ENCODE measurements at regions not wholly inside any gene's neighbourhood (a gene's known extent, or its start where the extent isn't known, plus 50 kb on each side); places are given as distances from the start of the nearest gene placed in this dataset.
"Not testable (repeated sequence)": the region's sequence is repeated elsewhere in the genome, so short reads cannot be mapped to it uniquely, and the experiment has no call there.

DNA sequence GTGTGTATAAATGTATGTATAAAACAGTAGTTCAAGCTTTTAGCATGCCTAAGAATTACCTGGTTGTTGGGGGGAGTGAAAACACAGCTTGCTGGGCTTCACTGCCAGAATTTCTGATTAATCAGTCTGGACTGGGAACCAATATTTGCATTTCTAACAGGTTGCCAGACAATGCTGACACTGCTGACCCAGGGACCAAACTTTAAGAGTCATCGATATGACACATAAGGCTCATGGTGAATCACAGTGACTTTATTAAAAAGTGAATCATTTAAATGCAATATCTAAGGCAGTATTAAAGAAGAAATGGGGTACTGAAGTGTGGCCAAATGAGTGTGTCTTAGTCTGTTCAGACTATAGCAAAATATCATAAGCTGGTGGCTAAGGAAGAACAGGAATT is 195.9 kb upstream of the DTNA start:
- Histone ChIP-seq H3K9me3 (no peaks in the 10 kb centered on the region), H3K27me3 (no peaks in the 10 kb centered on the region), H3K4me1 (ENCODE audit: control insufficient read depth in 1 of 2, insufficient read depth in 1 of 2, low read depth in 1 of 2, low read length in 1 of 2) (no peaks in the 10 kb centered on the region), H3K36me3 (no peaks in the 10 kb centered on the region), H3K4me3 (ENCODE audit: low read depth in 1 of 2, low read length in 1 of 2) (no peak overlapping the region), H3K27ac (no peak overlapping the region)
- TF ChIP-seq CTCF (IDR thresholded peaks at IDR 0.05), result no peak

DNA sequence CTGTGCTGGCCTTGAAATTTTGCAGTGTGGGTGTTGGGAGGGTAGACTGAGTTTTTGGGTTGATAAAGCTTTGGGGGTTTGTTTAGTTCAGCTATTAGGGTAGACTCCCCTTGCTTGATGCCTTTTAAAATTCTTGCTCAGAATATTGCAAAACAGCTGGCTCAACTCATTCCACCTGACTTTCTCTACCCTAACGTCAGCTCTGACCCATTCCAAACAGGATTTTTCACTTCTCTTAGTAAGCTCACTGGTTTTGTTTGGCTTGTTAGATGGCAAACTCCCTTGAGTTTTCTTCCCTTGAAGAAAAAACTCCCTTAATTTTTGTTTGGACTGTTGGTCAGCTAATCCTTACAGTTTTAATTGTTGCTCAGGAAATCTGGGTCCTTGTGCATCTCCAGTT is 195.1 kb upstream of the DTNA start:
- H3K27me3 ChIP-seq, result no peaks in the 10 kb centered on the region
- no peaks in the 10 kb centered on the region for H3K9me3 ChIP-seq
- H3K36me3 ChIP-seq, result no peaks in the 10 kb centered on the region
- no peak overlapping the region for H3K4me3 ChIP-seq (ENCODE audit: low read depth in 1 of 2, low read length in 1 of 2)
- no peak for TF ChIP-seq CTCF (IDR thresholded peaks at IDR 0.05)
- no peak overlapping the region for H3K27ac ChIP-seq
- no peaks in the 10 kb centered on the region for H3K4me1 ChIP-seq (ENCODE audit: control insufficient read depth in 1 of 2, insufficient read depth in 1 of 2, low read depth in 1 of 2, low read length in 1 of 2)

- not testable (repeated sequence) for H3K36me3 ChIP-seq; H3K27me3 ChIP-seq; H3K4me1 ChIP-seq (ENCODE audit: control insufficient read depth in 1 of 2, insufficient read depth in 1 of 2, low read depth in 1 of 2, low read length in 1 of 2); H3K4me3 ChIP-seq (ENCODE audit: low read depth in 1 of 2, low read length in 1 of 2); H3K9me3 ChIP-seq; H3K27ac ChIP-seq
Measured at GRCh38 chr18:34516355-34516754, 193.7 kb upstream of the DTNA start.

- not testable (repeated sequence) for H3K36me3 ChIP-seq; H3K9me3 ChIP-seq; H3K4me1 ChIP-seq (ENCODE audit: control insufficient read depth in 1 of 2, insufficient read depth in 1 of 2, low read depth in 1 of 2, low read length in 1 of 2); H3K4me3 ChIP-seq (ENCODE audit: low read depth in 1 of 2, low read length in 1 of 2); H3K27me3 ChIP-seq; H3K27ac ChIP-seq
Measured at GRCh38 chr18:34516996-34517395, 193.1 kb upstream of the DTNA start.

DNA sequence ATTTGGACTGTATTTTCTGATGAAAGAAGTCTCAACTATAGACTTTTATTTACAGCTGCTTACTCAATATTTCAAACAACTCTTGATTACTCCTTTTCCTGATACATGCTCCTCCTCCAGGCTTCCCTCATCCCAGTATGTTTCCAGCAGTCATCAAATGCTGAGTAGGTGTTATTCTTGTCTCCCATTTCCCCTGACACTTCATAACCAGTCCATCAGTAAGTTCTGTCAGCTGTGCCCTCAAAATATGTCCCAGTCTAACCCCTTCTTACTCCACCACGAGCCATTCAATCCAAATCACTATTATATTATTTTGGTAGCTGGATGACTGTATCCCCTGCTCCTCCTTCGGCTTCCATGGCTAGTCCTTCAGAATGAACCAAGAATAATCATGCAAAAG is 189.1 kb upstream of the DTNA start:
- Histone ChIP-seq H3K27me3 (no peaks in the 10 kb centered on the region), H3K9me3 (no peaks in the 10 kb centered on the region), H3K36me3 (no peaks in the 10 kb centered on the region), H3K27ac (no peak overlapping the region), H3K4me3 (ENCODE audit: low read depth in 1 of 2, low read length in 1 of 2) (no peak overlapping the region), H3K4me1 (ENCODE audit: control insufficient read depth in 1 of 2, insufficient read depth in 1 of 2, low read depth in 1 of 2, low read length in 1 of 2) (no peaks in the 10 kb centered on the region)
- TF ChIP-seq CTCF (IDR thresholded peaks at IDR 0.05), result no peak

DNA sequence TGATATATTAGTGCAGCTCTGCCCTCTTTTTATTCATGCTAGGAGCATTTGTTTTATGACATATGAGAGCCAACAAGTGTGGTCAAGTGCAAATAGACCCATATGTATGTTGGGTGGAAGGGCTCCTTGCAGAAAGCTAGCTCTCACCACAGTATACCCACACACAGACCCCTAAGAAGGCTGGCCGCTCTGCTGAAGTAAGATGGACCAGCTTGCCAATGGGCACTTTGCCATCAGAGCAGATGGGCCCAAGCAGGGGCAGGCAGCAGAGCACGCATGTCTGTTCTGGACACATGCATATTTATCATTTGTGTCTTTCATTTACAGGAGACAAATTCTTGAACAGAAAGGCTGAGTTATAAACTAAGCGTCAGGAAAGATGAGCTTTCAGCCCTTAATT is 187.5 kb upstream of the DTNA start:
- Histone ChIP-seq H3K36me3 (no peaks in the 10 kb centered on the region), H3K9me3 (no peaks in the 10 kb centered on the region)
- no peak for TF ChIP-seq CTCF (IDR thresholded peaks at IDR 0.05)

DNA sequence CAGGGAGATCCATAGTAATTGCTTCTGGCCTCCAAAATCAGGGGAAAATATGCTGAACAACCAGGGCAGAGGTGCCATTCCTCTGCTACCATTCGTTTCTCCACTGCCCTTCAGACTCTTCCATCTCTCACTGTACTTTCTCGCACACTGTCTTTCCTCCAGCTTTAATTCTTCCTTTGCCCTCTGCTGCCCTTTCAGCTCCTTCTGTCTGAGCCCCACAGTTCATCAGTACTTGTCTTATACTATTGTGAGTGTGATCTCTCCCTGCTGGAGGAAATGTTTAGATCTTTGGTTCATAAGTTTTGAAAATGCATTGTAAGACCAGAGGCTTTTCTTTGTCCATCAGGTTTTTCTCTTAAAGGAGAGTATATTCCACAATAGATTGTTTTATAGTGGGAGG is 184.9 kb upstream of the DTNA start:
- no peaks in the 10 kb centered on the region for H3K36me3 ChIP-seq
- no peaks in the 10 kb centered on the region for H3K27me3 ChIP-seq
- TF ChIP-seq CTCF (IDR thresholded peaks at IDR 0.05), result no peak
- no peak overlapping the region for H3K27ac ChIP-seq
- H3K4me1 ChIP-seq (ENCODE audit: control insufficient read depth in 1 of 2, insufficient read depth in 1 of 2, low read depth in 1 of 2, low read length in 1 of 2), result no peaks in the 10 kb centered on the region
- no peaks in the 10 kb centered on the region for H3K9me3 ChIP-seq
- H3K4me3 ChIP-seq (ENCODE audit: low read depth in 1 of 2, low read length in 1 of 2), result no peak overlapping the region

More for the DNA sequence above, 187.5 kb upstream of the DTNA start:
- Histone ChIP-seq H3K4me3 (ENCODE audit: low read depth in 1 of 2, low read length in 1 of 2) (no peak overlapping the region), H3K4me1 (ENCODE audit: control insufficient read depth in 1 of 2, insufficient read depth in 1 of 2, low read depth in 1 of 2, low read length in 1 of 2) (no peaks in the 10 kb centered on the region), H3K27me3 (no peaks in the 10 kb centered on the region), H3K27ac (no peak overlapping the region)

All from neutrophil (primary cell).